HepG2 (cell line): ENCODE measurements at regions not wholly inside any gene's neighbourhood (a gene's known extent, or its start where the extent isn't known, plus 50 kb on each side); places are given as distances from the start of the nearest gene placed in this dataset.

Source experiments
- ATAC-seq: fragments of 200-7000 bp; cut with Tn5 transposase; 3 replicates; pipeline ENCODE4 v1.9.1; 2020; ENCODE audit warnings: mild to moderate bottlenecking, moderate library complexity
- BruUV-seq: library from RNA; stranded (reverse); fragments of 400-500 nt; replicated peaks from 2 replicates; lab custom pipeline; 2021; lab: Mats Ljungman, UMichigan
- CTCF ChIA-PET: fragments of 300-600 bp; formaldehyde crosslinking; extraction: SDS; loops from one replicate; lab custom pipeline; 2021; ENCODE audit warnings: low total read pairs, inconsistent platforms, low intra/inter-chr PET ratio; lab: Yijun Ruan, JAX
- POLR2A ChIA-PET: fragments of 350-600 bp; sonication (Branson Sonifier 250); formaldehyde crosslinking; loops from one replicate; lab custom pipeline; 2020; ENCODE audit warnings: antibody characterized with exemption, inconsistent platforms; lab: Yijun Ruan, JAX
- DNase-seq: peaks from one replicate; pipeline ENCODE4 v3.0.0-alpha.2; 2015; ENCODE audit warnings: low spot score
- FAIRE-seq: peaks from 3 replicates; lab custom pipeline; 2011; peaks lifted over from hg19 to GRCh38; lab: Jason Lieb, UNC
- H2AFZ ChIP-seq: one replicate; pipeline ENCODE4 v1.6.1; 2011; ENCODE audit warnings: low read length, inconsistent platforms
- H3K27ac ChIP-seq: fragments of 300-600 bp; 3 replicates; pipeline ENCODE4 v1.8.0; 2011; ENCODE audit warnings: mixed run types, mild to moderate bottlenecking, mixed read lengths, low read length, inconsistent platforms; ENCODE audit not compliant: insufficient read depth; ENCODE audit errors: extremely low read length
- H3K27me3 ChIP-seq, 2 experiments: fragments of 200-600 bp in 1 of 2; 2 replicates in 1 of 2; 3 replicates in 1 of 2; pipeline versions ENCODE4 v1.6.0 to v1.8.0; 2011; ENCODE audit warnings: low read length in 2 of 2, mild to moderate bottlenecking in 2 of 2, moderate library complexity in 2 of 2, inconsistent platforms in 1 of 2; ENCODE audit not compliant: insufficient read depth in 2 of 2, control insufficient read depth in 1 of 2
- H3K36me3 ChIP-seq, 2 experiments: fragments of 200-600 bp in 1 of 2; replicated peaks in 1 of 2; 2 replicates in 1 of 2; 3 replicates in 1 of 2; pipeline versions ENCODE4 v1.5.1 to v1.8.0; 2011; ENCODE audit warnings: low read length in 2 of 2, inconsistent platforms in 1 of 2; ENCODE audit not compliant: insufficient read depth in 2 of 2, control insufficient read depth in 1 of 2
- H3K4me1 ChIP-seq: 2 replicates; pipeline ENCODE4 v1.5.1; 2012; ENCODE audit warnings: low read length, inconsistent platforms; ENCODE audit not compliant: insufficient read depth
- H3K4me2 ChIP-seq: 2 replicates; pipeline ENCODE4 v1.6.0; 2011; ENCODE audit warnings: low read depth, low read length, inconsistent platforms
- H3K4me3 ChIP-seq, 3 experiments: fragments of 200-600 bp in 1 of 3; sonication (generic), shearing (Covaris generic) in 1 of 3; replicated peaks in 1 of 3; 2 replicates each; pipeline ENCODE4 v1.5.1; 2011 to 2016; ENCODE audit warnings: low read length in 3 of 3, inconsistent platforms in 2 of 3, low read depth in 2 of 3, mild to moderate bottlenecking in 2 of 3, control low read depth in 1 of 3, mixed read lengths in 1 of 3; ENCODE audit not compliant: insufficient read depth in 1 of 3
- H3K79me2 ChIP-seq: one replicate; pipeline ENCODE4 v1.6.1; 2011; ENCODE audit warnings: low read length, inconsistent platforms; ENCODE audit not compliant: insufficient read depth
- H3K9ac ChIP-seq: 2 replicates; pipeline ENCODE4 v1.6.0; 2011; ENCODE audit warnings: mild to moderate bottlenecking, low read depth, low read length, inconsistent platforms; ENCODE audit not compliant: insufficient read depth
- H3K9me3 ChIP-seq: 2 replicates; pipeline ENCODE4 v1.5.1; 2012; ENCODE audit warnings: mild to moderate bottlenecking, low read length
- H4K20me1 ChIP-seq: 2 replicates; pipeline ENCODE4 v1.6.0; 2011; ENCODE audit warnings: inconsistent platforms, mild to moderate bottlenecking, low read length, moderate library complexity; ENCODE audit not compliant: insufficient read depth
- FOXO1 ChIP-seq: sonication (generic); formaldehyde crosslinking; IDR thresholded peaks from 2 replicates; pipeline ENCODE4 v1.4.0; 2020; ENCODE audit warnings: missing genetic modification reagents
- KLF11 ChIP-seq: IDR thresholded peaks from 2 replicates; pipeline ENCODE4 v1.6.1; 2016; ENCODE audit warnings: missing compliant biosample characterization
- NBN ChIP-seq: fragments of 450-650 bp; conservative IDR thresholded peaks from 2 replicates; pipeline ENCODE4 v1.6.1; 2017
- TCF7 ChIP-seq: sonication (generic); IDR thresholded peaks from 2 replicates; pipeline ENCODE4 v1.6.1; 2016; ENCODE audit warnings: antibody characterized with exemption, low read depth
- ZNF3 ChIP-seq: IDR thresholded peaks from 2 replicates; pipeline ENCODE4 v1.7.0; 2017; ENCODE audit warnings: inconsistent platforms
- ZNF605 ChIP-seq: sonication (generic); formaldehyde crosslinking; IDR thresholded peaks from 2 replicates; pipeline ENCODE4 v1.8.0; 2022; ENCODE audit warnings: mild to moderate bottlenecking, missing genetic modification reagents
- WGBS: methylation state at CpG from one replicate; pipeline ENCODE4 v1.1.6; 2017; ENCODE audit warnings: low lambda C conversion rate; 5-methylcytosine and 5-hydroxymethylcytosine counted together
- in situ Hi-C: cut with HindIII; loops from 2 replicates; pipeline ENCODE4 v1.10.0; 2017; ENCODE audit warnings: low pct_unique_long_range_greater_than_20kb; ENCODE audit not compliant: extremely low pct_ligation_motif_present
- intact Hi-C: fragments of 100-400 bp; cut with micrococcal nuclease; formaldehyde crosslinking; loops from one replicate; pipeline ENCODE4 v1.10.0; 2022; ENCODE audit not compliant: unreplicated experiment
- TF ChIP-seq, protein P1 (sequence below): sonication (generic); formaldehyde crosslinking; conservative IDR thresholded peaks from 2 replicates; pipeline ENCODE4 v1.8.0; 2022; ENCODE audit warnings: low read depth, missing genetic modification reagents
- TF ChIP-seq, protein P2 (sequence below): IDR thresholded peaks from 2 replicates; pipeline ENCODE4 v1.6.1; 2016; ENCODE audit warnings: mild to moderate bottlenecking
- TF ChIP-seq, protein P3 (sequence below): sonication (generic); formaldehyde crosslinking; IDR thresholded peaks from 2 replicates; pipeline ENCODE4 v1.8.0; 2022; ENCODE audit warnings: missing genetic modification reagents, mild to moderate bottlenecking, borderline replicate concordance
- TF ChIP-seq, protein P4 (sequence below): sonication (generic); formaldehyde crosslinking; conservative IDR thresholded peaks from 2 replicates; pipeline ENCODE4 v1.4.0; 2020; ENCODE audit warnings: missing genetic modification reagents

DNA sequence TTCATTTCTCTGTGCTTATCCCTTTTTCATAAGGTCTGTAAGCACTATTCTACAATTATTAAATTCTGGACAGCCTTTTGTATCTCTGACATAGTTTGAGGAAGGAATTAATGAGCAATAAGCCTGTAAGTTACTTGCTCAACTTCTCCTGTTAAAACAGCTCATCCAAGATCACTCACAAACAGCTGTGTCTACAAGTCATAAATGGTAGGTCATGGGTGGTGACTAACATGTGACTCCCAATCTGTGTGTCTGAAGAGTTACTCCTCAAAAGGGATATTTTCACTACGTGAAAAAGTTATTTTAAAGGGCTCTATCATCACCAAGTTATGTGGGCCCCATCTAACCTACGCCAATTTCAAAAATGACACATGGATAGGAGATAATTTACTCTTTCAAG lies 145.2 kb upstream of the CBLB start:
- DNase-seq (no peak), FAIRE-seq (no peak), ATAC-seq (no peak)
- ChIA-PET POLR2A (no interaction called here), CTCF (no interaction called here)
- Histone ChIP-seq H3K4me3 (no peak overlapping the region), H4K20me1 (no peaks in the 10 kb centered on the region), H3K36me3 (no peaks in the 10 kb centered on the region), H3K9me3 (no peaks in the 10 kb centered on the region), H3K27me3 (no peaks in the 10 kb centered on the region; a peak in 1 of 5 replicates), H3K4me1 (no peaks in the 10 kb centered on the region), H3K79me2 (no peaks in the 10 kb centered on the region), H3K4me2 (no peak overlapping the region), H3K9ac (no peak overlapping the region), H2AFZ (no peak overlapping the region), H3K27ac (no peak overlapping the region)
- TF ChIP-seq NBN (no peak), ZNF3 (CRISPR knock-in tag) (no peak), KLF11 (CRISPR knock-in tag) (no peak), ZNF605 (no peak), TCF7 (no peak), FOXO1 (CRISPR knock-in tag) (no peak)
- TF ChIP-seq, protein P1, sequence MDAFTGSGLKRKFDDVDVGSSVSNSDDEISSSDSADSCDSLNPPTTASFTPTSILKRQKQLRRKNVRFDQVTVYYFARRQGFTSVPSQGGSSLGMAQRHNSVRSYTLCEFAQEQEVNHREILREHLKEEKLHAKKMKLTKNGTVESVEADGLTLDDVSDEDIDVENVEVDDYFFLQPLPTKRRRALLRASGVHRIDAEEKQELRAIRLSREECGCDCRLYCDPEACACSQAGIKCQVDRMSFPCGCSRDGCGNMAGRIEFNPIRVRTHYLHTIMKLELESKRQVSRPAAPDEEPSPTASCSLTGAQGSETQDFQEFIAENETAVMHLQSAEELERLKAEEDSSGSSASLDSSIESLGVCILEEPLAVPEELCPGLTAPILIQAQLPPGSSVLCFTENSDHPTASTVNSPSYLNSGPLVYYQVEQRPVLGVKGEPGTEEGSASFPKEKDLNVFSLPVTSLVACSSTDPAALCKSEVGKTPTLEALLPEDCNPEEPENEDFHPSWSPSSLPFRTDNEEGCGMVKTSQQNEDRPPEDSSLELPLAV (CRISPR knock-in tag) = no peak
- TF ChIP-seq, protein P2, sequence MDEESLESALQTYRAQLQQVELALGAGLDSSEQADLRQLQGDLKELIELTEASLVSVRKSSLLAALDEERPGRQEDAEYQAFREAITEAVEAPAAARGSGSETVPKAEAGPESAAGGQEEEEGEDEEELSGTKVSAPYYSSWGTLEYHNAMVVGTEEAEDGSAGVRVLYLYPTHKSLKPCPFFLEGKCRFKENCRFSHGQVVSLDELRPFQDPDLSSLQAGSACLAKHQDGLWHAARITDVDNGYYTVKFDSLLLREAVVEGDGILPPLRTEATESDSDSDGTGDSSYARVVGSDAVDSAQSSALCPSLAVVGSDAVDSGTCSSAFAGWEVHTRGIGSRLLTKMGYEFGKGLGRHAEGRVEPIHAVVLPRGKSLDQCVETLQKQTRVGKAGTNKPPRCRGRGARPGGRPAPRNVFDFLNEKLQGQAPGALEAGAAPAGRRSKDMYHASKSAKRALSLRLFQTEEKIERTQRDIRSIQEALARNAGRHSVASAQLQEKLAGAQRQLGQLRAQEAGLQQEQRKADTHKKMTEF (CRISPR knock-in tag) = no peak
- TF ChIP-seq, protein P3, sequence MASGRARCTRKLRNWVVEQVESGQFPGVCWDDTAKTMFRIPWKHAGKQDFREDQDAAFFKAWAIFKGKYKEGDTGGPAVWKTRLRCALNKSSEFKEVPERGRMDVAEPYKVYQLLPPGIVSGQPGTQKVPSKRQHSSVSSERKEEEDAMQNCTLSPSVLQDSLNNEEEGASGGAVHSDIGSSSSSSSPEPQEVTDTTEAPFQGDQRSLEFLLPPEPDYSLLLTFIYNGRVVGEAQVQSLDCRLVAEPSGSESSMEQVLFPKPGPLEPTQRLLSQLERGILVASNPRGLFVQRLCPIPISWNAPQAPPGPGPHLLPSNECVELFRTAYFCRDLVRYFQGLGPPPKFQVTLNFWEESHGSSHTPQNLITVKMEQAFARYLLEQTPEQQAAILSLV (CRISPR knock-in tag) = no peak
- TF ChIP-seq, protein P4, sequence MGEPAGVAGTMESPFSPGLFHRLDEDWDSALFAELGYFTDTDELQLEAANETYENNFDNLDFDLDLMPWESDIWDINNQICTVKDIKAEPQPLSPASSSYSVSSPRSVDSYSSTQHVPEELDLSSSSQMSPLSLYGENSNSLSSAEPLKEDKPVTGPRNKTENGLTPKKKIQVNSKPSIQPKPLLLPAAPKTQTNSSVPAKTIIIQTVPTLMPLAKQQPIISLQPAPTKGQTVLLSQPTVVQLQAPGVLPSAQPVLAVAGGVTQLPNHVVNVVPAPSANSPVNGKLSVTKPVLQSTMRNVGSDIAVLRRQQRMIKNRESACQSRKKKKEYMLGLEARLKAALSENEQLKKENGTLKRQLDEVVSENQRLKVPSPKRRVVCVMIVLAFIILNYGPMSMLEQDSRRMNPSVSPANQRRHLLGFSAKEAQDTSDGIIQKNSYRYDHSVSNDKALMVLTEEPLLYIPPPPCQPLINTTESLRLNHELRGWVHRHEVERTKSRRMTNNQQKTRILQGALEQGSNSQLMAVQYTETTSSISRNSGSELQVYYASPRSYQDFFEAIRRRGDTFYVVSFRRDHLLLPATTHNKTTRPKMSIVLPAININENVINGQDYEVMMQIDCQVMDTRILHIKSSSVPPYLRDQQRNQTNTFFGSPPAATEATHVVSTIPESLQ (CRISPR knock-in tag) = no peak
- in situ Hi-C loops = no loop called here
- intact Hi-C loops = no loop called here
- WGBS = 13% methylated on average over 2 of the region's 2 CpGs
- BruUV-seq = no TSS peak
